ENCODE measurements at regions not wholly inside any gene's neighbourhood (a gene's known extent, or its start where the extent isn't known, plus 50 kb on each side); places are given as distances from the start of the nearest gene placed in this dataset.
"Not testable (repeated sequence)": the region's sequence is repeated elsewhere in the genome, so short reads cannot be mapped to it uniquely, and the experiment has no call there.

DNA sequence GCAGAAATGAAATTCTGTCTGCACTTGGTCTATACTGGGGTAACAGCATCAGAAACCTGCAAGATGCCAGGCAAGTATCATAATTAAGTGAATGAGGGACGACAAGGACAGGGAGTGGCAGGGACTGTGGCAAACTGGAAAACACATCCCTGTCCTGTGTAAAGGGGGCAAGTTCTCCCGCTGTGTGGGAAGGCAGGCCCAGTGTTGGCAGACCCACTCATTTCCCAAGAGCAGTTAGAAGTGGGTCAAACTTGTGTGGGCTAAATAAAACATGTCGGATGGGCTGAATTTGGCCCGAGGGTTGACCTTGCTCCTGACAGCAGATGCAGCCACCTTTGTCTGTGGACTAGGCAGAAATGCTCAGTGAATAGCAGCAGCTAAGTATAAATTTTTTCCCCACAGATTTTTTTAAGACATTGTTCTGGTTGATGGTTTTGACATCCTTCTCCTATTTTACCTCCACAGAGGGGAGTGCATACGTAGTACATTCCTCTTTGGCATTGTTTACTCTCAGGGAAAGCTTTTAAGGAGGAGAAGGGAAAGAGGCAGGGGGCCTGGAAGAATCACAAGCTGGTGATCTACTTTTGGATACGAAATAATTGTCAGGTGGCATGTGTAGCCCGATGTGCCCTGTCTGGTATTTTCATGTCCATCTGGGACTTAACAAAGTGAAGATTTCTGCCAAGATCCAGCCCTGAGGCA is 72.6 kb upstream of the SEC22B start:
- not testable (repeated sequence) for TF ChIP-seq POLR2A (IDR thresholded peaks at IDR 0.05)
- TF ChIP-seq, protein P1, sequence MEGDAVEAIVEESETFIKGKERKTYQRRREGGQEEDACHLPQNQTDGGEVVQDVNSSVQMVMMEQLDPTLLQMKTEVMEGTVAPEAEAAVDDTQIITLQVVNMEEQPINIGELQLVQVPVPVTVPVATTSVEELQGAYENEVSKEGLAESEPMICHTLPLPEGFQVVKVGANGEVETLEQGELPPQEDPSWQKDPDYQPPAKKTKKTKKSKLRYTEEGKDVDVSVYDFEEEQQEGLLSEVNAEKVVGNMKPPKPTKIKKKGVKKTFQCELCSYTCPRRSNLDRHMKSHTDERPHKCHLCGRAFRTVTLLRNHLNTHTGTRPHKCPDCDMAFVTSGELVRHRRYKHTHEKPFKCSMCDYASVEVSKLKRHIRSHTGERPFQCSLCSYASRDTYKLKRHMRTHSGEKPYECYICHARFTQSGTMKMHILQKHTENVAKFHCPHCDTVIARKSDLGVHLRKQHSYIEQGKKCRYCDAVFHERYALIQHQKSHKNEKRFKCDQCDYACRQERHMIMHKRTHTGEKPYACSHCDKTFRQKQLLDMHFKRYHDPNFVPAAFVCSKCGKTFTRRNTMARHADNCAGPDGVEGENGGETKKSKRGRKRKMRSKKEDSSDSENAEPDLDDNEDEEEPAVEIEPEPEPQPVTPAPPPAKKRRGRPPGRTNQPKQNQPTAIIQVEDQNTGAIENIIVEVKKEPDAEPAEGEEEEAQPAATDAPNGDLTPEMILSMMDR (IDR thresholded peaks at IDR 0.05) = not testable (repeated sequence)

Measured in stomach (tissue), 4 donors.